ENCODE measurements at regions not wholly inside any gene's neighbourhood (a gene's known extent, or its start where the extent isn't known, plus 50 kb on each side); places are given as distances from the start of the nearest gene placed in this dataset.

DNA sequence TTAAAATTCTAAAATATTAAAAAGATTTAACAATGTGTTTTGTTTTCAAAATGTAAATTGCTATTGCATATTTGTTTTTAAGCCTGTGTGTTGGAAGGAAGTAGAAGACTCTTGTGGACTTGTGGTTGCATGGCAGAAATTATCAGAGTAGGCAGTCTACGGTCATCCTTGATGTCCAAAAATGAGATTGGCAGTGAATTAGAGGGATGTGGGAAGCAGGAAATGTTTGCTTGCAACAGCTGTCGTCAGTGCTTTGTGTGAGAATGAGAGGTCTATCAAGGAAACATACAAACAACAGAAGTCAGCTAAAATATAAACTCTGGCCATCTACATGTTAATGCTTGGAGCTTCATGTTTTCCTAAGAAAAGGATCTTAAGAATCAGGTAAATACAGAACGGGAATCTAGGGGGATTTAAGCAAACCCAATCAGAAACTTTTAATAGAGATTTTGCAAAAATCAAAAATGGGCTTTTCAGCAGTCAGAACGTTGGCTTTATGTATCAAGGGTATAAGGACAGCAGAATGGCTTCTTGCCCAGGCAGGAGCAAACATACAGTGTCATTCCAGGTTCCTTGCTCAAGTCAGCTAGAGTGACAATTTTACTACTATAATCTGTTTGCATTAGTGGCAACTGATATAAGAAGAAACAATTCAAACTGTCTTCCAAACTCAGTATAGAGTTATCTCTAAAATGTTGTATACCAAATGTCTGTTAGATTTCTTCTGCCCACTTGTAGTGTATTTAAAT, 196.7 kb downstream of the CYB561 start:
- Histone ChIP-seq H3K36me3 (ENCODE audit: control insufficient read depth in 1 of 2, insufficient read depth in 2 of 2, low read length in 1 of 2) (no peaks in the 10 kb centered on the region), H3K9me3 (ENCODE audit: control insufficient read depth, low read length) (no peaks in the 10 kb centered on the region), H3K27ac (ENCODE audit: low read depth in 1 of 2, low read length in 2 of 2) (no peak overlapping the region), H3K4me3 (ENCODE audit: low read length in 2 of 2) (no peak overlapping the region), H3K4me1 (ENCODE audit: control insufficient read depth in 1 of 2, insufficient read depth in 2 of 2, low read length in 2 of 2) (peaks cover 2 to 5% of the 10 kb centered on the region in 2 donors), H3K27me3 (ENCODE audit: control insufficient read depth in 1 of 2, insufficient read depth in 2 of 2, low read length in 1 of 2) (no peaks in the 10 kb centered on the region)
- no peak for DNase-seq
- no peak for ATAC-seq (ENCODE audit: low FRiP score)
- intact Hi-C loops (cut with DNase I) = no loop called here
- 8 to 14% methylated on average over 4 of the region's 4 CpGs for WGBS, 2 donors

DNA sequence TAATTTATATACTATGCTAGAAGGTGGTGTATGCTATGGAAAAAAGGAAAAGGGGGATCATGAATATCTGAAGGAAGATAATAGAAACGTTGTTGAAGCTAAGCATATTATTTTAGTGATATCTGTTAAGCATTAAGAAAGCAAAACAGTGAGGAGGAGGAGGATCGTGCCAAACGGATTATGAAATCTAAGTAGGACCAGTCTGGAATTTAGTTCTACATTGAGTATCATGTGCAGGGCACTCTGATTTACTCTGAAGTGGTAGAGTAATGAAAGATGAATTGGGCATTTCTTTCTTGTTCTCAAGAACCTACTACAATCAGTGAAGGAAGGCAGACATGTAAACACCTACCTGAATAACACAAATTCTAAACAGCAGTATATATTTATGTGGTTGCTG, 195.3 kb downstream of the CYB561 start:
- no peaks in the 10 kb centered on the region for H3K9me3 ChIP-seq (ENCODE audit: control insufficient read depth, low read length)
- intact Hi-C loops (cut with DNase I) = no loop called here
- DNase-seq = no peak
- H3K36me3 ChIP-seq (ENCODE audit: control insufficient read depth in 1 of 2, insufficient read depth in 2 of 2, low read length in 1 of 2) = no peaks in the 10 kb centered on the region
- WGBS, 2 donors = 1 to 8% methylated on average over 3 of the region's 3 CpGs
- H3K27ac ChIP-seq (ENCODE audit: low read depth in 1 of 2, low read length in 2 of 2) = no peak overlapping the region
- ATAC-seq (ENCODE audit: low FRiP score) = no peak
- peaks cover 2 to 5% of the 10 kb centered on the region in 2 donors for H3K4me1 ChIP-seq (ENCODE audit: control insufficient read depth in 1 of 2, insufficient read depth in 2 of 2, low read length in 2 of 2)
- no peaks in the 10 kb centered on the region for H3K27me3 ChIP-seq (ENCODE audit: control insufficient read depth in 1 of 2, insufficient read depth in 2 of 2, low read length in 1 of 2)
- no peak overlapping the region for H3K4me3 ChIP-seq (ENCODE audit: low read length in 2 of 2)

DNA sequence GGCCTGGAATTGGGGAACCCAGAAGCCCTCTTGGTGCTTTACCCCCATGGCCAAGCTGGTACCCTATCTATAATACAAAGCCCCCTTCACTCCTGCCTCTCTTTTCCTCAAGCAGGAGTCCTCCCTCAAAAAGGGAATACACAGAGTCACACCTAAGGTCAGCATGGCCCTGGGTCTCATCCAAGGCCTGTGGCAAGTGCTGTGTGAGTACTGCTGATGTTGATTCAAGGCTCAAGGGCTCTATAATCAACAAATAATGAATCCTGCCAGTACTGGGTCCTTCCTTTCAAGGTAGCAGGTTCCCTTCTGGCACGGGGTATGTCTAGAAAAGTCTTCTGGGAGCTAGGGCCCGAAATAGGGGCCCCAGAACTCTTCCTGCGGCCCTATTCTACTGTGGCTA, 187.3 kb downstream of the CYB561 start:
- WGBS, 2 donors = 97 to 99% methylated on average over 3 of the region's 3 CpGs

DNA sequence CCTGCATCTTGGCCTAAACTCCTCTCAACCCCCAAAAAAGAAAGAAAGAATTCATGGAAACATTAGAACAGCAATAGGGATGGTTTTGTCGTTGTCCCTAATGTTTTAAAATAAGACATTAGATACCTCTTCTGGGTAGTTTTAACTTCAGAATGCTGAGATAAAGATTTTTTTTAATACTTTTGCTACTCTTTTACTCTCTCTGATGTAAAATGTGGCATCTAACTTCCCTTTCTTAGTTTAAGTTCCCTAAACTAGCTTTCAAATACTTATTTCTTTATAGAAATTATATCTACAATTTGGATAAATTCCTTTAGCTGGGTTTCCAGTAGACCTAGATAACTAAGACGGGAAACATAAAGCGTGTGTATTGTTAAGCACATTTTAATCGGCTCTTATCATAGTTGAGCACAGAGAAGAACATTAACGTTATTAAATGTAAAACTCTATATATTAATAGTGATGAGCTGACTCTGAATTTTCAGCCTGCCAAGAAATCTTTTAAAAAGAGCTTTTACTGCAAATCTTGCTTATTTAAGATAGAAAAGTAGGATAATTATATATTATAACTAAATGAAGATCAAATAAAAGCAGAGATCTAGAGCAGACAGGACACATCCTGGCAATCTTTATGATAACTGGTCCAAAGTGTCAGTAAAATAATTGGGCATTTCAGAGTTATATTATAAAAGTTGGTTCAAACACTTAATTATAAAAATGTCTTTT, 183.2 kb downstream of the CYB561 start:
- H3K4me3 ChIP-seq (ENCODE audit: low read length in 2 of 2) = no peak overlapping the region
- no peak for ATAC-seq (ENCODE audit: low FRiP score)
- no peaks in the 10 kb centered on the region for H3K4me1 ChIP-seq (ENCODE audit: control insufficient read depth in 1 of 2, insufficient read depth in 2 of 2, low read length in 2 of 2)
- no peaks in the 10 kb centered on the region for H3K27me3 ChIP-seq (ENCODE audit: control insufficient read depth in 1 of 2, insufficient read depth in 2 of 2, low read length in 1 of 2)
- H3K9me3 ChIP-seq (ENCODE audit: control insufficient read depth, low read length) = no peaks in the 10 kb centered on the region
- no peaks in the 10 kb centered on the region for H3K36me3 ChIP-seq (ENCODE audit: control insufficient read depth in 1 of 2, insufficient read depth in 2 of 2, low read length in 1 of 2)
- H3K27ac ChIP-seq (ENCODE audit: low read depth in 1 of 2, low read length in 2 of 2) = no peak overlapping the region
- intact Hi-C loops (cut with DNase I) = no loop called here
- no peak for DNase-seq
- WGBS, 2 donors = 73 to 83% methylated on average over 5 of the region's 5 CpGs

More for the DNA sequence above, 187.3 kb downstream of the CYB561 start:
- no peaks in the 10 kb centered on the region for H3K9me3 ChIP-seq (ENCODE audit: control insufficient read depth, low read length)
- no peaks in the 10 kb centered on the region for H3K36me3 ChIP-seq (ENCODE audit: control insufficient read depth in 1 of 2, insufficient read depth in 2 of 2, low read length in 1 of 2)
- no peak overlapping the region for H3K4me3 ChIP-seq (ENCODE audit: low read length in 2 of 2)
- H3K27ac ChIP-seq (ENCODE audit: low read depth in 1 of 2, low read length in 2 of 2) = no peak overlapping the region
- no peaks in the 10 kb centered on the region for H3K4me1 ChIP-seq (ENCODE audit: control insufficient read depth in 1 of 2, insufficient read depth in 2 of 2, low read length in 2 of 2)
- intact Hi-C loops (cut with DNase I) = no loop called here
- no peaks in the 10 kb centered on the region for H3K27me3 ChIP-seq (ENCODE audit: control insufficient read depth in 1 of 2, insufficient read depth in 2 of 2, low read length in 1 of 2)
- no peak for ATAC-seq (ENCODE audit: low FRiP score)
- no peak for DNase-seq

DNA sequence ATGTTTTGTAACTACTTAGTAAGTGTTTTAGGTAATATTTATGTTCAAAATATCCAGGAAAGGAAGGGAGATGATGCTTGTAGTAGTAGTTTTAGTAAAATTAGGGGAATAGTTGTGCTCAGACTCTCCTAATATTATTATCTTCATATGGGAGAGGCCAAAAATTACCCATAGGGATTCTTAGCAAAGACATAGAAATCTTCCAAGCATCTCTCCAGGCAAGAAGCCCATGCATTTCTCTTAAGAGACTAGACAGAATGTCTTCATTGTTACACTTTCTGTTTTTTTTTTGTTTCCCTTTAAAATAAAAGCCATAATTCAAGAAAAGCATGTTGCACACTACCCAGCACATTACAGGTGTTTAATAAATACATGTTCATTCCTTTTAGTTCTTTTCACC, 180.6 kb downstream of the CYB561 start:
- Histone ChIP-seq H3K9me3 (ENCODE audit: control insufficient read depth, low read length) (no peaks in the 10 kb centered on the region), H3K4me3 (ENCODE audit: low read length in 2 of 2) (no peak overlapping the region), H3K36me3 (ENCODE audit: control insufficient read depth in 1 of 2, insufficient read depth in 2 of 2, low read length in 1 of 2) (no peaks in the 10 kb centered on the region), H3K4me1 (ENCODE audit: control insufficient read depth in 1 of 2, insufficient read depth in 2 of 2, low read length in 2 of 2) (peaks cover 0 to 4% of the 10 kb centered on the region in 2 donors), H3K27ac (ENCODE audit: low read depth in 1 of 2, low read length in 2 of 2) (no peak overlapping the region), H3K27me3 (ENCODE audit: control insufficient read depth in 1 of 2, insufficient read depth in 2 of 2, low read length in 1 of 2) (no peaks in the 10 kb centered on the region)
- ATAC-seq (ENCODE audit: low FRiP score) (no peak), DNase-seq (no peak)
- intact Hi-C loops (cut with DNase I) = no loop called here

DNA sequence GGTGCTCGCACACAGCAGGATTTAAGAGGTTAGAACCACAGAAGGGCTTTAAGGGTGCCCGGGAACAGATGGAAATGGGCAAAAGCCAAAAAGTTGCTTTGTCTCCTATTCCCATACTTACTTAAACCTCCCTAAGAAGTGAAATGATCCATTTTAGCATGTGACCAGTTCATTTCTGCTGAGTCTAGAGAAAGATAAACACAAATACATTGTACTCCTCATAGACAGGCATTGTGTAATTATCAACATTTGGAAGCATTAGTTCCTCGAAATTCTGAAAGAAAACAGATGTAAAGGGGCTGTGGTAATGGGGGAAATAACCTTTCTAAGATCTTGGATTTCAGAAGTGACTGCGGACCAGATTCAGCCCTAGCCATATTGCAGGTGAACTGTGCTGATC, 178.3 kb downstream of the CYB561 start:
- H3K4me3 ChIP-seq (ENCODE audit: low read length in 2 of 2) = no peak overlapping the region
- no peaks in the 10 kb centered on the region for H3K36me3 ChIP-seq (ENCODE audit: control insufficient read depth in 1 of 2, insufficient read depth in 2 of 2, low read length in 1 of 2)
- no peak for ATAC-seq (ENCODE audit: low FRiP score)
- intact Hi-C loops (cut with DNase I) = no loop called here
- H3K27ac ChIP-seq (ENCODE audit: low read depth in 1 of 2, low read length in 2 of 2) = no peak overlapping the region
- H3K27me3 ChIP-seq (ENCODE audit: control insufficient read depth in 1 of 2, insufficient read depth in 2 of 2, low read length in 1 of 2) = no peaks in the 10 kb centered on the region
- WGBS, 2 donors = 81 to 83% methylated on average over 4 of the region's 4 CpGs
- DNase-seq = no peak
- no peaks in the 10 kb centered on the region for H3K9me3 ChIP-seq (ENCODE audit: control insufficient read depth, low read length)
- peaks cover 0 to 4% of the 10 kb centered on the region in 2 donors for H3K4me1 ChIP-seq (ENCODE audit: control insufficient read depth in 1 of 2, insufficient read depth in 2 of 2, low read length in 2 of 2)

DNA sequence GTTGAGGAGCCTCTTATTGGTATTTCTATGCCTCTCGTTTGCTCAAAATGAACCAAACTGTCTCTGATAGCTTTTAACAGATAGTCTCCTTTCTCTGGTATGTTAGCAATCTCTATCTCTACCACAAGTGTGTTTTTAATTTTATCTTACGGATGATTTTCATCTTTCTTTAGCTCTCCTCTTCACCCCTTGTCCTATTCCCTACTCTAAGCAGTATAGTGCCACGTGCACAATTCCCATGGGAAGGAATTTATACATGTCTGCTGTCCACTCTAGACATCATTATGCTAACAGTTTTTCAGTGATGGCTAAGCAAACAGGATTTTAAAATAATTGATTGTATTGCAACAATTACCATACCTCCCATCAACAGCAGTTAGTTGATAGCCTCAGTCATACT, 177.3 kb downstream of the CYB561 start:
- 83 to 88% methylated on average over 3 of the region's 3 CpGs for WGBS, 2 donors
- no peak overlapping the region for H3K27ac ChIP-seq (ENCODE audit: low read depth in 1 of 2, low read length in 2 of 2)
- intact Hi-C loops (cut with DNase I) = no loop called here
- no peak overlapping the region for H3K4me3 ChIP-seq (ENCODE audit: low read length in 2 of 2)
- ATAC-seq (ENCODE audit: low FRiP score) = no peak
- no peaks in the 10 kb centered on the region for H3K9me3 ChIP-seq (ENCODE audit: control insufficient read depth, low read length)
- no peak for DNase-seq
- H3K27me3 ChIP-seq (ENCODE audit: control insufficient read depth in 1 of 2, insufficient read depth in 2 of 2, low read length in 1 of 2) = no peaks in the 10 kb centered on the region
- no peaks in the 10 kb centered on the region for H3K36me3 ChIP-seq (ENCODE audit: control insufficient read depth in 1 of 2, insufficient read depth in 2 of 2, low read length in 1 of 2)
- peaks cover 0 to 8% of the 10 kb centered on the region in 2 donors for H3K4me1 ChIP-seq (ENCODE audit: control insufficient read depth in 1 of 2, insufficient read depth in 2 of 2, low read length in 2 of 2)

DNA sequence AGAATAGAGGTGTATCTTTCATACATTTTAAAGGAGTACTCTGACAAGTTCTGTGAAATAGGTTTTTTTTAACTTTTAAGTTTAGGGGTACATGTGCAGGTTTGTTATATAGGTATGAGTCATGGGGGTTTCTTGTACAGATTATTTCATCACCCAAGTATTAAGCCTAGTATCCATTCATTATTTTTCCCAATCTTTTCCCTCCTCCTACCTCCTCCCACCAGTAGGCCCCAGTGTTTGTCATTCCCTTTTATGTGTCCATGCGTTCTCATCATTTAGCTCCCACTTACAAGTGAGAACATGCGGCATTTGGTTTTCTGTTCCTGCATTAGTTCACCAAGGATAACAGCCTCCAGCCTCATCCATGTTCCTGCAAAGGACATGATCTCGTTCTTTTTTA, 175.5 kb downstream of the CYB561 start:
- DNase-seq (no peak), ATAC-seq (ENCODE audit: low FRiP score) (no peak)
- intact Hi-C loops (cut with DNase I) = no loop called here
- Histone ChIP-seq H3K4me3 (ENCODE audit: low read length in 2 of 2) (no peak overlapping the region), H3K27ac (ENCODE audit: low read depth in 1 of 2, low read length in 2 of 2) (no peak overlapping the region), H3K9me3 (ENCODE audit: control insufficient read depth, low read length) (no peaks in the 10 kb centered on the region), H3K4me1 (ENCODE audit: control insufficient read depth in 1 of 2, insufficient read depth in 2 of 2, low read length in 2 of 2) (peaks cover 0 to 12% of the 10 kb centered on the region in 2 donors), H3K27me3 (ENCODE audit: control insufficient read depth in 1 of 2, insufficient read depth in 2 of 2, low read length in 1 of 2) (no peaks in the 10 kb centered on the region), H3K36me3 (ENCODE audit: control insufficient read depth in 1 of 2, insufficient read depth in 2 of 2, low read length in 1 of 2) (no peaks in the 10 kb centered on the region)
- 89 to 94% methylated on average over 3 of the region's 3 CpGs for WGBS, 2 donors

DNA sequence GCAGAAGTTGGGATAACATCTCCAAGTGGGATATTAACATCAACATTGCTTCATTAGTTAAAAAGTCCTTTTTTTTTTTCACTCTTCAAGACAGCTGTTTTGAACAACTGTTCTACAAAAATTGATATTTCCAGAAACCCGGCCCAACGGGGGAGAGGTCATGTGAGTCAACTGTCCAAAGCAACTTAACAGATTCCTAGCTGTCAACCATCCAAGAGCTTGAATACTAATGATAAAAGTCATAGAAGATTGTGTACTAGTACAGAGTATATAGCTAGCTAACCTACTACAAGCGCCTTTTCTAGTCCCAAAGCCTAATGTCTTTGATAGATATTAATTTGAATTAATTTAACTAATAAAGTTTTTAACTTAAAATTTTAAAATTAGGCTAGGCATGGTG, 172.0 kb downstream of the CYB561 start:
- Histone ChIP-seq H3K36me3 (ENCODE audit: control insufficient read depth in 1 of 2, insufficient read depth in 2 of 2, low read length in 1 of 2) (no peaks in the 10 kb centered on the region), H3K9me3 (ENCODE audit: control insufficient read depth, low read length) (no peaks in the 10 kb centered on the region), H3K27me3 (ENCODE audit: control insufficient read depth in 1 of 2, insufficient read depth in 2 of 2, low read length in 1 of 2) (no peaks in the 10 kb centered on the region), H3K27ac (ENCODE audit: low read depth in 1 of 2, low read length in 2 of 2) (no peak overlapping the region), H3K4me3 (ENCODE audit: low read length in 2 of 2) (no peak overlapping the region), H3K4me1 (ENCODE audit: control insufficient read depth in 1 of 2, insufficient read depth in 2 of 2, low read length in 2 of 2) (peaks cover 2 to 17% of the 10 kb centered on the region in 2 donors)
- no peak for ATAC-seq (ENCODE audit: low FRiP score)
- WGBS, 2 donors = 48 to 56% methylated on average over 3 of the region's 3 CpGs
- no peak for DNase-seq
- intact Hi-C loops (cut with DNase I) = no loop called here
